ENCODE measurements at regions not wholly inside any gene's neighbourhood (a gene's known extent, or its start where the extent isn't known, plus 50 kb on each side); places are given as distances from the start of the nearest gene placed in this dataset.

GRCh38 chr20:12269579-12269978 is 351.9 kb downstream of the BTBD3 start:
- no peak for TF ChIP-seq PPARA (CRISPR knock-in tag; IDR thresholded peaks at IDR 0.05; ENCODE audit: borderline replicate concordance)
- ATAC-seq: no peak

GRCh38 chr20:12270863-12271262 is 353.2 kb downstream of the BTBD3 start:
- no peak for ATAC-seq

GRCh38 chr20:12276011-12276673 is 358.4 kb downstream of the BTBD3 start:
- no peak for ATAC-seq
- no peak for TF ChIP-seq ISL1 (CRISPR knock-in tag; IDR thresholded peaks at IDR 0.05)
- no peak for TF ChIP-seq GLIS3 (CRISPR knock-in tag; IDR thresholded peaks at IDR 0.05)
- no peak for TF ChIP-seq ZNF565 (CRISPR knock-in tag; conservative IDR thresholded peaks at IDR 0.05; ENCODE audit: low read depth)

More at GRCh38 chr20:12270863-12271262, 353.2 kb downstream of the BTBD3 start:
- TF ChIP-seq ARNTL (CRISPR knock-in tag; IDR thresholded peaks at IDR 0.05; ENCODE audit: borderline replicate concordance, low read depth) (no peak), ZNF565 (CRISPR knock-in tag; conservative IDR thresholded peaks at IDR 0.05; ENCODE audit: low read depth) (no peak), OSR1 (CRISPR knock-in tag; IDR thresholded peaks at IDR 0.05) (no peak), TCF4 (CRISPR knock-in tag; IDR thresholded peaks at IDR 0.05; ENCODE audit: borderline replicate concordance) (no peak), POU6F1 (CRISPR knock-in tag; IDR thresholded peaks at IDR 0.05; ENCODE audit: borderline replicate concordance, low read depth) (no peak), ZFP3 (CRISPR knock-in tag; IDR thresholded peaks at IDR 0.05) (no peak), BACH2 (CRISPR knock-in tag; IDR thresholded peaks at IDR 0.05; ENCODE audit: borderline replicate concordance) (no peak), ZNF8 (CRISPR knock-in tag; IDR thresholded peaks at IDR 0.05) (no peak), TOX (CRISPR knock-in tag; IDR thresholded peaks at IDR 0.05; ENCODE audit: borderline replicate concordance) (no peak), SNAI2 (CRISPR knock-in tag; IDR thresholded peaks at IDR 0.05) (no peak), RARB (CRISPR knock-in tag; IDR thresholded peaks at IDR 0.05) (no peak), ZC3H10 (CRISPR knock-in tag; IDR thresholded peaks at IDR 0.05) (no peak), ZNF70 (CRISPR knock-in tag; IDR thresholded peaks at IDR 0.05) (no peak), TSHZ2 (CRISPR knock-in tag; IDR thresholded peaks at IDR 0.05) (no peak), CSRNP3 (CRISPR knock-in tag; IDR thresholded peaks at IDR 0.05) (no peak), CSDC2 (CRISPR knock-in tag; IDR thresholded peaks at IDR 0.05) (no peak), ESRRG (CRISPR knock-in tag; IDR thresholded peaks at IDR 0.05) (no peak)

GRCh38 chr20:12287575-12287974 is 369.9 kb downstream of the BTBD3 start:
- TF ChIP-seq CSDC2 (CRISPR knock-in tag; IDR thresholded peaks at IDR 0.05): no peak
- no peak for TF ChIP-seq GLIS3 (CRISPR knock-in tag; IDR thresholded peaks at IDR 0.05)
- no peak for TF ChIP-seq ZFP30 (CRISPR knock-in tag; IDR thresholded peaks at IDR 0.05)
- TF ChIP-seq TOX (CRISPR knock-in tag; IDR thresholded peaks at IDR 0.05; ENCODE audit: borderline replicate concordance): no peak
- TF ChIP-seq ZFP3 (CRISPR knock-in tag; IDR thresholded peaks at IDR 0.05): no peak
- TF ChIP-seq TSHZ2 (CRISPR knock-in tag; IDR thresholded peaks at IDR 0.05): no peak
- no peak for TF ChIP-seq ZNF70 (CRISPR knock-in tag; IDR thresholded peaks at IDR 0.05)
- TF ChIP-seq ZNF565 (CRISPR knock-in tag; conservative IDR thresholded peaks at IDR 0.05; ENCODE audit: low read depth): no peak
- no peak for TF ChIP-seq PATZ1 (CRISPR knock-in tag; IDR thresholded peaks at IDR 0.05; ENCODE audit: borderline replicate concordance)
- no peak for TF ChIP-seq SNAI2 (CRISPR knock-in tag; IDR thresholded peaks at IDR 0.05)
- no peak for ATAC-seq
